ENCODE measurements at regions not wholly inside any gene's neighbourhood (a gene's known extent, or its start where the extent isn't known, plus 50 kb on each side); places are given as distances from the start of the nearest gene placed in this dataset.

GRCh38 chr20:10922941-10923340 is 249.1 kb upstream of the JAG1 start:
- peak overlapping the region; percentile 42 for H2AFZ ChIP-seq (ENCODE audit: low read depth)
- no peaks in the 10 kb centered on the region for H3K36me3 ChIP-seq (replicated peaks in 1 of 2; ENCODE audit: control insufficient read depth in 1 of 2, insufficient read depth in 2 of 2, low read length in 1 of 2)
- peak overlapping the region in 1 of 2 experiments; percentile 91; a peak in 2 of 4 replicates for H3K27ac ChIP-seq (ENCODE audit: low read depth in 2 of 2, low read length in 1 of 2)
- no peaks in the 10 kb centered on the region for H3K9me2 ChIP-seq
- H3K4me1 ChIP-seq (ENCODE audit: control insufficient read depth in 1 of 2, insufficient read depth in 2 of 2, low read depth in 1 of 2, low read length in 1 of 2) = peaks cover 0 to 40% of the 10 kb centered on the region in 2 experiments; a peak in 3 of 4 replicates
- no peaks in the 10 kb centered on the region for H3K9me3 ChIP-seq
- no peak overlapping the region; a peak in 1 of 4 replicates for H3K4me3 ChIP-seq (ENCODE audit: low read depth in 2 of 2, low read length in 1 of 2)
- no peaks in the 10 kb centered on the region for H4K20me1 ChIP-seq (ENCODE audit: insufficient read depth)
- peaks cover 25% of the 10 kb centered on the region for H3F3A ChIP-seq (replicated peaks; ENCODE audit: insufficient read depth)
- WGBS (ENCODE audit: low lambda C conversion rate) = 11% methylated on average over 6 of the region's 6 CpGs
- POLR2A ChIA-PET = no interaction called here
- no peaks in the 10 kb centered on the region for H3K27me3 ChIP-seq (ENCODE audit: insufficient read depth)
- CTCF ChIA-PET = no interaction called here
- peak overlapping the region; percentile 35; the same call in 1 of the 2 replicates for H3K9ac ChIP-seq
- H3K79me2 ChIP-seq (ENCODE audit: insufficient read depth) = no peaks in the 10 kb centered on the region
- TF ChIP-seq FOSL2 (IDR thresholded peaks at IDR 0.05; ENCODE audit: borderline replicate concordance, low read depth) (peak; percentile 94), CHD2 (IDR thresholded peaks at IDR 0.05; ENCODE audit: low read length, partially characterized antibody) (no peak), PBX3 (IDR thresholded peaks at IDR 0.05) (peak; percentile 84), ELF1 (IDR thresholded peaks at IDR 0.05) (no peak), MEF2A (IDR thresholded peaks at IDR 0.05; ENCODE audit: borderline replicate concordance, low read depth) (peak; percentile 47; the same call in 1 of the 2 replicates), SIN3A (IDR thresholded peaks at IDR 0.05; ENCODE audit: borderline replicate concordance, low read depth, low read length) (peak; percentile 17; the same call in 1 of the 2 replicates), NFIC (IDR thresholded peaks at IDR 0.05; ENCODE audit: borderline replicate concordance) (peak; percentile 69), POLR2AphosphoS5 (IDR thresholded peaks at IDR 0.05; ENCODE audit: low read depth, low read length) (peak; percentile 68; the same call in 1 of the 2 replicates), TEAD4 (IDR thresholded peaks at IDR 0.05; ENCODE audit: borderline replicate concordance, insufficient read depth) (peak; percentile 90), GATA2 (CRISPR knock-in tag; IDR thresholded peaks at IDR 0.05) (no peak), ZBTB33 (IDR thresholded peaks at IDR 0.05; ENCODE audit: borderline replicate concordance, low read depth) (no peak; the same call in 1 of the 2 replicates), USF1 (IDR thresholded peaks at IDR 0.05; ENCODE audit: borderline replicate concordance, low read depth) (no peak), MAX (IDR thresholded peaks at IDR 0.05; ENCODE audit: low read depth) (peak; percentile 75; the same call in 1 of the 2 replicates), EP300 (IDR thresholded peaks at IDR 0.05; ENCODE audit: borderline replicate concordance in 1 of 2, low read depth in 1 of 2, low read length in 1 of 2) (peak; percentile 48 to 86; a peak in 3 of 4 replicates), JUND (IDR thresholded peaks at IDR 0.05) (peak; percentile 92), RAD21 (IDR thresholded peaks at IDR 0.05; ENCODE audit: low read length) (0 out of 2 replicates have a peak, but pooled peaks have one; percentile 9), USF2 (IDR thresholded peaks at IDR 0.05; ENCODE audit: borderline replicate concordance, low read depth, low read length) (no peak), REST (IDR thresholded peaks at IDR 0.05; ENCODE audit: low read depth, low read length) (peak; percentile 69), TCF12 (IDR thresholded peaks at IDR 0.05) (peak; percentile 96), EZH2phosphoT487 (IDR thresholded peaks at IDR 0.05; ENCODE audit: borderline replicate concordance, low read depth) (no peak), RXRA (IDR thresholded peaks at IDR 0.05; ENCODE audit: borderline replicate concordance, low read depth) (peak; percentile 65; the same call in 1 of the 2 replicates), FOXM1 (IDR thresholded peaks at IDR 0.05; ENCODE audit: low read depth) (0 out of 2 replicates have a peak, but pooled peaks have one; percentile 52)
- peak overlapping the region; percentile 42 for H3K4me2 ChIP-seq
- DNase-seq = no peak
